ACHN (cell line): ENCODE measurements at regions not wholly inside any gene's neighbourhood (a gene's known extent, or its start where the extent isn't known, plus 50 kb on each side); places are given as distances from the start of the nearest gene placed in this dataset.
"Not testable (repeated sequence)": the region's sequence is repeated elsewhere in the genome, so short reads cannot be mapped to it uniquely, and the experiment has no call there.

Experiments
- DNase-seq: peaks from one replicate; pipeline ENCODE4 v3.0.0-alpha.2; 2015
- in situ Hi-C: cut with HindIII; loops from 2 replicates; pipeline ENCODE4 v1.10.0; 2017; ENCODE audit warnings: low sequenced_read_pairs, low pct_ligation_motif_present, low pct_unique_long_range_greater_than_20kb

DNA sequence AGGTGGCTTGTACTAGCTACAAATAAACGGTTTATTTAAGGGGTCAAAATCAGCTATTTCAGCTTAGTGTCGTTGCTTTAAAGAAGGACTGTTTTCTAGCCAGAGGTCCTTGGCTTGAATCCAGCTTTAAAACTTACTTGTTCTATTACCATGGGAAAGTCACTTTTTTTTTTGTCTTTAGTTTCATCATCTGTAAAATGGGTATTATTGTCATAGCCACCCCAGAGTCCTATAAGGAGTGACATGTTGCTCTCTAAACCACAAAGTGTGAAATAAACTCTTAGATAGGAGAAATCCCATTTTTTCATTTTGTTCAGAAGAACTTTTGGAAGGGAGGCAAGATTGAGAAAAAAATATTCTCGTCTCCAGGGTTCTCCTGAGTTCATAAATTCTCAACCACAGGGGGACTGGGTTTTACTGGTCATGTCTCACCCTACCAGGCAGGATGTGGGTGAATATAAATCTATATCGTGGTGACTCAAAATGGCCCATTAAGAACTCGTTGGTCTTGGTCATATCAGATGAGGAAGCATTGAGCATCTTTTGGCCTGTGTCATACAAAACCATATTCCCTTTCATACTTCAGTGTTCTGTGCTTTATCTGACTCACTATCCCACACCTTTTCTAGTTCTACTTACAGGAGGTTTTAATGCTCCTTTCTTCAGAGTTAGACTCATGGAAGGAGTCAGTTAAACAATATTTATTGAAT lies 202.7 kb upstream of the NR3C1 start:
- DNase-seq: no peak
- in situ Hi-C loops: no loop called here

GRCh38 chr5:143605403-143606005 lies 202.0 kb upstream of the NR3C1 start:
- DNase-seq: no peak
- in situ Hi-C loops: no loop called here

GRCh38 chr5:143601917-143602333 lies 198.4 kb upstream of the NR3C1 start:
- in situ Hi-C loops: no loop called here
- no peak for DNase-seq

GRCh38 chr5:143601357-143601756 lies 197.9 kb upstream of the NR3C1 start:
- in situ Hi-C loops: no loop called here
- DNase-seq: no peak

DNA sequence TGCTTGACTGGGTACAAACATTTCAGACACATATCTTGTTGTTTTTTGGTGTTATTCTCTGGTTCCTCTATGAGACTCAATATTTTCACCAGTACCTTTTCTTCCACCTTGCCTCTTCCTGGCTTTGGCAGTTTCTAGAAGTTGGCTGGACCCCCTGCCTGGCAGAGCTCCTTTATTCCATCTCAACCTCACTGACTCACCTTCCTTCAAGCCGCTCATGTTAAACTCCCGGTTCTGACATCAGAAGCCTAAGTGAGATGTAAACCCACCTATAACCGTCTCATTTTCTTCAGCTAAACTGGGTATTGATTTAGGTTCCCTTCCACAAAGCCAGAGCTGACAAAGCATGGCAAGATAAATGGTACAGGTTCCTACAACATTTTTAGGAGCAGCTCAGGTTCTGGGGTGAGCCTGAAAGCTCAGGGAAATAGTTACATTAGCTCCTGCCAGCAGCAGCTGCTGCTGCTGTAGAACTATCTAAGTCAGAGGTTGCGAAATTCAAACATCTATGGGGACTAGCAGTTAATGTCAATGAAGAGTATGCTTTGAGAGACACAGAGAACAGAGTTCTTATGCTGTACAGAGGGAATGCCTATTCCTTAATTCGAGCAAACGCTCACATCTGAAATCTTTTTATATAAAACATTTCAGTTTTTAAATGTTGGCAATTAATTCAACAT lies 197.1 kb upstream of the NR3C1 start:
- no peak for DNase-seq
- in situ Hi-C loops: no loop called here

GRCh38 chr5:143599474-143599873 lies 196.0 kb upstream of the NR3C1 start:
- in situ Hi-C loops: no loop called here
- no peak for DNase-seq

- no peak for DNase-seq
- in situ Hi-C loops: no loop called here
These were observed 193.3 kb upstream of the NR3C1 start for GRCh38 chr5:143596824-143597223.

DNA sequence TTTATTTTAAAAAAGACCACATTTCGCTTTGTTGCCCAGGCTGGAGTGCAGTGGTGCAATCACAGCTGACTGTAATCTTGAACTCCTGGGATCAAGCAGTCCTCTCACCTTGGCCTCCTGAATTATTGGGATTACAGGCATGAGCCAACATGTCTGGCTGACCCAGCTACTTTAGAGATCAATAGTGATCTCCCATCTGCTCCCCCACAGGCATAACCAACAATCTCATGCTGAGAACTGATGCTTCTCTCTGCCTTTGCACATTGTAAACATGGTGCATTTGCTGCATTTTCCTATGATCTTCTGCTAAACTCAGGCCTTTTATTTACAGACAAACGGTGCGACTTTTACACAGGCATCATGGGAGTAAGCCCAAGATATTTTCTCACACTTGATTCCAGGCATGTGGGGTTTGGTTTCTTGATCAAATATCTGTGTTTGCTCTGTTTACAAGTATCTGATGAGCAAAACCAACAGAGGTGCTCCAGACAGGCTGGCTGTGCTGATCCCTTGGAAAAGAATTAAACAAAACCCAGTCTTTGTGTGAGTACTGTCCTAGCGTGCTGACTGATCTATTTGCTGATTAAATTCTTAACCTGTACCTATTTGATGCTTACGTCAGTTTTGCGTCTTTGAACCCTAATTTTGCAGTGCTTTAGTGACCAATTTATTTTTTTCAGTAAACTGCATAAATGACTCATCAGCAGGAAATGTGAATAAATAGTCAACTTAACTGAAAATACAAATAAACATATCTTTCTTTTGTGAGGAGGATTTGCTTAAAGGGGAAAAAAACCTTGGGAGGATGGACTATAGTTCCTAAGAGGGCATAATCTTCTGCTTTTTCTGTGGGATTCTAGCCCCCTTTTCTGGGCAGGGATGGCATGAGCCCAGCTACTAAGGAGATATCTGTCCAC lies 191.7 kb upstream of the NR3C1 start:
- in situ Hi-C loops: no loop called here
- no peak for DNase-seq

DNA sequence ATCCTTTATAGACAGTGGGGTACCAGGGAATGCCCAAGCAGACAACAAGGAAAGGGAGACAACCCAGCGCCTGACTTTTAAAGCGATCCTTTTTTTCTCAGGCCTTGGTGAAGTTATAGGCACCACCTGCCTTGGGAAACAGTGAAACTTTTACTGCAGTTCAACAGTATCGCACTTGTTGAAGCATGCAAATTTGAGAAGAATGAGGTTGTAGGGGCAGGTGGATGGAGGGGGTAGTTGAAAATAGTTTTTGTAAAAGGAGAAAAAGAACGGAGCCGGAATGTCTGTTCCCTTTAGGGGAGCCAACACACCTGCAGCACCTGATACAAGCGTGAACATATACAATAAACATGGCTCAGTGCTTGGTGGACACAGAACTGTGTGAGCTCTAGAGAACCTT lies 190.2 kb upstream of the NR3C1 start:
- no peak for DNase-seq
- in situ Hi-C loops: no loop called here

DNA sequence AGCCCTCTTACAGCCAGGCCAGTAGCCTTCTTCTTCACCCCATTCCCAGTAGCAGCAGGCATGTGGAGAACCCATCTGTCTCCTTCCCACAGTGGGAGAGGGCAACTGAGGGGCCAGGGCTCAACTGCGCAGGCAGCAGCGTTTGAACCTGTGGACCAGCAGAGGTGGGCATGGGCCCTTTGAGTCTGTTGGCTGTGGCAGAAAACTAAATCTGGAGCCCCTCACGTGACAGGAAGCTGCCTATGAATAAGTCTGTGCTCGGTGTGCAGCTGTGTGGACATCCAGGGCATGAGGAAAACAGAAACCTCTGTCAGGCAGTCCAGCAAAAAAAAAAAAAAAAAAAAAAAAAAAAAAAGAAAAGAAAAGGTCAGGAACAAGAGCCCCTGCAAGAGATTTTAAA lies 189.2 kb upstream of the NR3C1 start:
- in situ Hi-C loops: no loop called here
- no peak for DNase-seq

- in situ Hi-C loops: no loop called here
- DNase-seq: no peak
These were observed 185.6 kb upstream of the NR3C1 start for GRCh38 chr5:143588933-143589662.

DNA sequence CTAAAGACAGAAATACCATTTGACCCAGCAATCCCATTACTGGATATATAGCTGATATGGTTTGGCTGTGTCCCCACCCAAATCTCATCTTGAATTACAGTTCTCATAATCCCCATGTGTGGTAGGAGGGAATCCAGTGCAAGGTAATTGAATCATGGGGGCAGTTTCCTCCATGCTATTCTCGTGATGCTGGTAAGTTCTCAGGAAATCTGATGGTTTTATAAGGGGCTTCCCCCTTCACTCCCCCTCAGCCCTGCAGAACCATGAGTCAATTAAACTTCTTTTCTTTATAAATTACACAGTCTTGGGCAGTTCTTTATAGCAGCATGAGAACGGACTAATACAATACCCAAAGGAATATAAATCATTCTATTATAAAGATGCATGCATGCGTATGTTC lies 184.6 kb upstream of the NR3C1 start:
- DNase-seq, in situ Hi-C loops: not testable (repeated sequence)

GRCh38 chr5:143586781-143587362 lies 183.4 kb upstream of the NR3C1 start:
- in situ Hi-C loops: no loop called here

GRCh38 chr5:143585970-143586369 lies 182.5 kb upstream of the NR3C1 start:
- DNase-seq: no peak
- in situ Hi-C loops: no loop called here

More at GRCh38 chr5:143586781-143587362, 183.4 kb upstream of the NR3C1 start:
- no peak for DNase-seq

DNA sequence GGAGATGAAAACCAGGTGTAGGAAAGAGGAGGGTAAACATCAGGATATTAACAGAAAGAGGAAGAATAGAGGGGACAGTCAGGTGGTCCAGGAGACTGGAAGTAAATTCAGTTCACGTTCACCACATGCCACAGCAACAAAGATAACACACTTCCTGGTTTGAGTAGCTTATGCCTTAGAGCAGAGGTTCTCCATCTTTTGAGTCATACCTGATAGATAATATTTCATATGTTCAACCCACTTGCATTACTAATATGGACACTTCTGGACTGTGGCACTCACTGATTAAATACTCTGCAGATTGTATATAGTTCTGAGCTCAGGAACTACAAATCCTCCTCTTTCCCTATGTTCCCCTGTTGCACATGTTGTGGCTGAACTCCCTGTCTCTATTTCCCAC lies 179.9 kb upstream of the NR3C1 start:
- in situ Hi-C loops: no loop called here
- DNase-seq: no peak

DNA sequence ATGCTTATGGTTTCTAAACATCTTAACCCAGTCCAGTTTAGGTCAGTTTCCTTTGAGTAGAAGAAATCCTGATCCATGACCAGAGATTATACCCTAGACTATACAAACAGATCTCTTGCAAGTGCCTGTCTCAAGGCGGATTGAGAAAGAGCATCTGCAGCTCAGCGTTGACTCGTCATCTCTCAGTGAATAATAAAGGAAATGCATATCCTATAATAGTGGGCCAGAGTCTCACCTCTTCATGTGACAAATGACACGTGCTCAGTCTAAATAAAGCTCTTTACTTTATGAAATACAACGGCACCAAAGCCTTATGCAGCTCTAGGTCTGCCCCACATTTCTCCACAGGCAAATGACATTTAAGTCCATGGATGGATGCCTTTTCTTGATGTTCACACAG lies 179.4 kb upstream of the NR3C1 start:
- in situ Hi-C loops: no loop called here
- no peak for DNase-seq

DNA sequence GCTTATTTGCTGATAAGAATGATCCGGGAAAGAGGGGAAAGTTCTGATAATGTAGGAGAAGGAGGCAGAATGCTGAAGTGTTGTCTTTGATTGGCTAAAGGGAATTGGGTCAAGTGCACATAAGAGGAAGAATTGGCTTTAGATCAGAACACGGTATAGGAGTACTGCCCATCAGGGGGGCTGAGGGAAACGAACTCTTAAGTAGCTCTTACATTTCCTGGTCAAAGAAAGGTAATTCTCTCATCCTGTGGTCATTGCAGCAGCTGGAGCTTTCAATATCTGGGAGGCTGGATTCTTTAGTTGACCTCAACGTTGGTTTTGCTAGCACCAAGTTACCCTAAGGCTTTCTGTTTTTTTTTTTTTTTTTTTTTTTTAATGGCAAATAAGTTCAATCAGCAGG lies 178.7 kb upstream of the NR3C1 start:
- in situ Hi-C loops: no loop called here
- no peak for DNase-seq

DNA sequence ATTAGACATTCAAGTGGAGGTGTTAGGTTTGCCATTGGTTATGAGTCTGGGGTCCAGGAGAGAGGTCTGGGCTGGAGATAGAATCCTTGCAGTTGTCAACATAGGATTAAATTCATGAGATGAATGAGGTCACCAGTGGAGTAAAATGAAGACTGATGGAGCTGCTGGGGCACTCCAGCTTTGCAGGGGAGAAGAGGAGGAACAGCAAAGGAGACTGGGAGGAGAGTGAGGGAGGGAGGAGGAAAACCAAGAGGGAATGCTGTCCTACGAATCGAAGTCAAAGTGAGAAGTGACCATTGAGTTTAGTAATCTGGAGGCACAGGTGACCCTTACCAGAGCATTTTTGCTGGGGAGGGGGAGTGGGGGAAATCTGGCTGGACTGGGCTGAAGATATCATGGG lies 178.2 kb upstream of the NR3C1 start:
- in situ Hi-C loops: no loop called here
- DNase-seq: no peak
